H1 (cell line): ENCODE measurements at regions not wholly inside any gene's neighbourhood (a gene's known extent, or its start where the extent isn't known, plus 50 kb on each side); places are given as distances from the start of the nearest gene placed in this dataset.

Source experiments
- CTCF ChIA-PET: fragments of 300-600 bp; sonication (Branson Sonifier 250); formaldehyde crosslinking; loops from one replicate; lab custom pipeline; 2021; ENCODE audit not compliant: partially characterized antibody; lab: Charles Lee
- POLR2A ChIA-PET: fragments of 300-600 bp; sonication (Branson Sonifier 250); formaldehyde crosslinking; loops from one replicate; lab custom pipeline; 2021; ENCODE audit warnings: inconsistent platforms; ENCODE audit not compliant: partially characterized antibody; lab: Charles Lee
- DNase-seq, 2 experiments: peaks; one replicate each; pipeline versions ENCODE4 v3.0.0 to v3.0.0-alpha.2; 2010 to 2022; ENCODE audit warnings: low spot score in 2 of 2, low read depth in 1 of 2, mixed read lengths in 1 of 2
- FAIRE-seq: peaks from 2 replicates; lab custom pipeline; 2011; peaks lifted over from hg19 to GRCh38; lab: Jason Lieb, UNC
- H2AFZ ChIP-seq: 2 replicates; pipeline ENCODE4 v1.8.1; 2012; ENCODE audit warnings: low read length, inconsistent platforms
- H2AK5ac ChIP-seq: 2 replicates; pipeline ENCODE4 v1.6.1; 2013; ENCODE audit warnings: low read depth, low read length
- H2BK120ac ChIP-seq: replicated peaks from 2 replicates; pipeline ENCODE3; 2013; ENCODE audit warnings: low read depth, low read length, inconsistent platforms
- H2BK12ac ChIP-seq: 2 replicates; pipeline ENCODE4 v1.6.1; 2013; ENCODE audit warnings: low read depth, low read length
- H2BK15ac ChIP-seq: 2 replicates; pipeline ENCODE4 v1.6.1; 2013; ENCODE audit warnings: low read length
- H2BK20ac ChIP-seq: 2 replicates; pipeline ENCODE4 v1.6.1; 2013; ENCODE audit warnings: low read length
- H2BK5ac ChIP-seq: 2 replicates; pipeline ENCODE4 v1.6.1; 2013; ENCODE audit warnings: low read depth, low read length
- H3K14ac ChIP-seq: 2 replicates; pipeline ENCODE4 v1.6.1; 2013; ENCODE audit warnings: inconsistent platforms; ENCODE audit not compliant: insufficient read length
- H3K18ac ChIP-seq: 2 replicates; pipeline ENCODE4 v1.6.1; 2013; ENCODE audit warnings: low read length; ENCODE audit errors: extremely low read depth
- H3K23ac ChIP-seq: 2 replicates; pipeline ENCODE4 v1.6.1; 2013; ENCODE audit warnings: inconsistent platforms; ENCODE audit not compliant: insufficient read length
- H3K23me2 ChIP-seq: 2 replicates; pipeline ENCODE4 v1.6.1; 2013; ENCODE audit warnings: low read depth, low read length
- H3K27ac ChIP-seq: 2 replicates; pipeline ENCODE4 v1.6.1; 2011; ENCODE audit warnings: low read depth, low read length, inconsistent platforms
- H3K27me3 ChIP-seq, 4 experiments: replicated peaks in 1 of 4; 1 replicate in 1 of 4; 2 replicates in 3 of 4; pipeline versions ENCODE4 v1.6.1 to v1.8.1; 2011 to 2013; ENCODE audit warnings: low read length in 3 of 4, mild to moderate bottlenecking in 3 of 4, inconsistent platforms in 2 of 4, mixed read lengths in 2 of 4, moderate library complexity in 1 of 4; ENCODE audit not compliant: control insufficient read depth in 3 of 4, insufficient read depth in 3 of 4; ENCODE audit errors: extremely low read depth in 1 of 4
- H3K36me3 ChIP-seq, 4 experiments: 2 replicates each; pipeline versions ENCODE4 v1.6.1 to v1.8.1; 2011 to 2013; ENCODE audit warnings: mild to moderate bottlenecking in 4 of 4, low read length in 3 of 4, moderate library complexity in 2 of 4, control low read depth in 1 of 4, inconsistent platforms in 1 of 4; ENCODE audit not compliant: insufficient read depth in 4 of 4, control insufficient read depth in 2 of 4
- H3K4ac ChIP-seq: replicated peaks from 2 replicates; pipeline ENCODE3; 2013; ENCODE audit warnings: low read length, low read depth, mixed read lengths, inconsistent platforms; ENCODE audit not compliant: insufficient read length
- H3K4me1 ChIP-seq, 4 experiments: replicated peaks in 1 of 4; 1 replicate in 1 of 4; 2 replicates in 3 of 4; pipeline versions ENCODE4 v1.6.1 to v1.8.1; 2011 to 2013; ENCODE audit warnings: low read length in 3 of 4, inconsistent platforms in 2 of 4, mixed read lengths in 1 of 4; ENCODE audit not compliant: insufficient read depth in 4 of 4, control insufficient read depth in 3 of 4
- H3K4me2 ChIP-seq, 2 experiments: 2 replicates each; pipeline versions ENCODE4 v1.6.1 to v1.8.1; 2011 to 2013; ENCODE audit warnings: low read depth in 2 of 2, low read length in 2 of 2, control low read depth in 1 of 2, inconsistent platforms in 1 of 2, mild to moderate bottlenecking in 1 of 2; ENCODE audit not compliant: insufficient read depth in 1 of 2
- H3K4me3 ChIP-seq, 4 experiments: fragments of 200-600, 300-600 bp in 1 of 4; sonication (generic), shearing (Covaris generic), sonication (Bioruptor Twin) in 1 of 4; 2 replicates each; pipeline versions ENCODE4 v1.5.1 to v1.8.1; 2011 to 2016; ENCODE audit warnings: low read length in 4 of 4, low read depth in 3 of 4, control low read depth in 2 of 4, inconsistent platforms in 2 of 4, mild to moderate bottlenecking in 2 of 4, mixed read lengths in 1 of 4, moderate library complexity in 1 of 4; ENCODE audit not compliant: insufficient read depth in 2 of 4; ENCODE audit errors: extremely low read depth in 1 of 4
- H3K56ac ChIP-seq: replicated peaks from 2 replicates; pipeline ENCODE3; 2013; ENCODE audit warnings: low read depth, mild to moderate bottlenecking, mixed read lengths, low read length, inconsistent platforms; ENCODE audit not compliant: insufficient read length
- H3K79me1 ChIP-seq: 2 replicates; pipeline ENCODE4 v1.6.1; 2013; ENCODE audit warnings: low read depth, low read length, control low read depth
- H3K79me2 ChIP-seq, 2 experiments: 2 replicates each; pipeline versions ENCODE4 v1.6.1 to v1.8.1; 2012 to 2013; ENCODE audit warnings: low read length in 2 of 2, mild to moderate bottlenecking in 2 of 2, inconsistent platforms in 1 of 2; ENCODE audit not compliant: insufficient read depth in 2 of 2, control insufficient read depth in 1 of 2
- H3K9ac ChIP-seq, 4 experiments: replicated peaks in 1 of 4; 1 replicate in 1 of 4; 2 replicates in 3 of 4; pipeline versions ENCODE4 v1.6.1 to v1.8.1; 2011 to 2013; ENCODE audit warnings: low read depth in 3 of 4, low read length in 3 of 4, control low read depth in 2 of 4, mild to moderate bottlenecking in 2 of 4, moderate library complexity in 2 of 4, inconsistent platforms in 1 of 4; ENCODE audit errors: extremely low read depth in 1 of 4
- H3K9me3 ChIP-seq, 2 experiments: 2 replicates each; pipeline versions ENCODE4 v1.6.1 to v1.8.1; 2012 to 2013; ENCODE audit warnings: mild to moderate bottlenecking in 2 of 2, moderate library complexity in 2 of 2, control low read depth in 1 of 2, inconsistent platforms in 1 of 2, low read depth in 1 of 2, low read length in 1 of 2, mixed read lengths in 1 of 2; ENCODE audit not compliant: insufficient read depth in 2 of 2
- H4K20me1 ChIP-seq, 2 experiments: replicated peaks in 1 of 2; 2 replicates each; pipeline versions ENCODE3 to v1.8.1; 2011 to 2013; ENCODE audit warnings: inconsistent platforms in 2 of 2, low read length in 2 of 2, mild to moderate bottlenecking in 1 of 2; ENCODE audit not compliant: insufficient read depth in 2 of 2, control insufficient read depth in 1 of 2
- H4K5ac ChIP-seq: 2 replicates; pipeline ENCODE4 v1.6.1; 2013; ENCODE audit warnings: low read length, low read depth, mixed read lengths, inconsistent platforms; ENCODE audit not compliant: insufficient read length
- H4K8ac ChIP-seq: 2 replicates; pipeline ENCODE4 v1.8.0; 2013; ENCODE audit warnings: mild to moderate bottlenecking, moderate library complexity, low read length, inconsistent platforms; ENCODE audit not compliant: insufficient read depth; ENCODE audit errors: extremely low read depth
- H4K91ac ChIP-seq: replicated peaks from 2 replicates; pipeline ENCODE3; 2013; ENCODE audit warnings: low read length, mixed read lengths, inconsistent platforms; ENCODE audit not compliant: insufficient read length
- BACH1 ChIP-seq: IDR thresholded peaks from 2 replicates; pipeline ENCODE4 v1.6.1; 2012; ENCODE audit warnings: low read length, improper control_type of control experiment
- CBX5 ChIP-seq: fragments of 300-800, 300-1000 bp; sonication (generic); IDR thresholded peaks from 2 replicates; pipeline ENCODE4 v1.7.1; 2016; ENCODE audit warnings: antibody characterized with exemption, low read length, low read depth
- CEBPB ChIP-seq: IDR thresholded peaks from 2 replicates; pipeline ENCODE4 v1.6.1; 2012; ENCODE audit warnings: low read depth, low read length
- EP300 ChIP-seq, 2 experiments: IDR thresholded peaks; 1 replicate in 1 of 2; 2 replicates in 1 of 2; pipeline ENCODE4 v1.6.1; 2011 to 2012; ENCODE audit warnings: low read depth in 2 of 2, low read length in 2 of 2, mild to moderate bottlenecking in 2 of 2, borderline replicate concordance in 1 of 2, inconsistent platforms in 1 of 2, moderate library complexity in 1 of 2
- GTF2F1 ChIP-seq: IDR thresholded peaks from 2 replicates; pipeline ENCODE4 v1.6.1; 2012; ENCODE audit warnings: low read depth, low read length, improper control_type of control experiment, borderline replicate concordance
- HDAC6 ChIP-seq: IDR thresholded peaks from one replicate; pipeline ENCODE4 v1.7.1; 2012; ENCODE audit warnings: low read depth, mild to moderate bottlenecking, inconsistent platforms, low read length, moderate library complexity
- JUN ChIP-seq: IDR thresholded peaks from 2 replicates; pipeline ENCODE4 v1.6.1; 2011; ENCODE audit warnings: low read depth, mild to moderate bottlenecking, improper control_type of control experiment, low read length
- NANOG ChIP-seq: IDR thresholded peaks from 2 replicates; pipeline ENCODE4 v1.6.1; 2011; ENCODE audit warnings: low read length, low read depth, mild to moderate bottlenecking, inconsistent platforms; ENCODE audit not compliant: insufficient read depth, poor library complexity, severe bottlenecking
- RFX5 ChIP-seq: IDR thresholded peaks from 2 replicates; pipeline ENCODE4 v1.6.1; 2011; ENCODE audit warnings: low read depth, low read length, improper control_type of control experiment, borderline replicate concordance
- RXRA ChIP-seq: IDR thresholded peaks from 2 replicates; pipeline ENCODE4 v1.6.1; 2011; ENCODE audit warnings: low read depth, mild to moderate bottlenecking, low read length, moderate library complexity; ENCODE audit not compliant: insufficient read depth
- SIN3A ChIP-seq, 2 experiments: IDR thresholded peaks in 1 of 2; conservative IDR thresholded peaks in 1 of 2; 2 replicates each; pipeline ENCODE4 v1.6.1; 2011 to 2012; ENCODE audit warnings: low read length in 2 of 2, improper control_type of control experiment in 1 of 2, low read depth in 1 of 2, mild to moderate bottlenecking in 1 of 2
- SP1 ChIP-seq: IDR thresholded peaks from 2 replicates; pipeline ENCODE4 v1.6.1; 2011; ENCODE audit warnings: low read depth, low read length
- TAF1 ChIP-seq: IDR thresholded peaks from 2 replicates; pipeline ENCODE4 v1.6.1; 2011; ENCODE audit warnings: mild to moderate bottlenecking, low read depth, low read length
- TBP ChIP-seq: IDR thresholded peaks from 2 replicates; pipeline ENCODE4 v1.6.1; 2011; ENCODE audit warnings: low read depth, low read length, improper control_type of control experiment
- YY1 ChIP-seq: IDR thresholded peaks from 2 replicates; pipeline ENCODE4 v1.6.1; 2011; ENCODE audit warnings: low read depth, mild to moderate bottlenecking, low read length
- ZNF274 ChIP-seq: IDR thresholded peaks from 2 replicates; pipeline ENCODE4 v1.7.0; 2012; ENCODE audit warnings: low read length, borderline replicate concordance; ENCODE audit errors: extremely low read depth
- WGBS, 2 experiments: shearing (Covaris generic) in 1 of 2; methylation state at CpG; one replicate each; pipeline versions ENCODE4 v1.1.6 to v1.1.7; 2013 to 2015; ENCODE audit warnings: low lambda C conversion rate in 2 of 2, mixed read lengths in 2 of 2, inconsistent platforms in 1 of 2, low coverage in 1 of 2, missing lambda C conversion rate in 1 of 2; ENCODE audit not compliant: insufficient replicate concordance in 2 of 2, insufficient coverage in 1 of 2, insufficient read length in 1 of 2; ENCODE audit errors: extremely low coverage in 1 of 2, missing lambda C conversion rate in 1 of 2; 5-methylcytosine and 5-hydroxymethylcytosine counted together

- Histone ChIP-seq H4K8ac (no peak overlapping the region), H3K79me2 (no peaks in the 10 kb centered on the region), H3K27ac (no peak overlapping the region), H2BK12ac (no peak overlapping the region), H3K56ac (no peak overlapping the region), H2BK15ac (no peak overlapping the region), H3K36me3 (no peaks in the 10 kb centered on the region), H3K9ac (no peak overlapping the region), H4K20me1 (no peaks in the 10 kb centered on the region), H4K91ac (no peak overlapping the region), H3K4me1 (no peaks in the 10 kb centered on the region), H2AK5ac (no peak overlapping the region), H3K4me3 (no peak overlapping the region), H3K9me3 (no peaks in the 10 kb centered on the region), H3K27me3 (no peaks in the 10 kb centered on the region; a peak in 1 of 7 replicates), H3K18ac (no peak overlapping the region), H3K79me1 (no peaks in the 10 kb centered on the region), H3K4ac (no peak overlapping the region), H3K23ac (no peak overlapping the region), H2AFZ (peak overlapping the region; percentile 79; the same call in 1 of the 2 replicates), H3K4me2 (no peak overlapping the region), H2BK20ac (no peak overlapping the region), H3K14ac (no peak overlapping the region), H3K23me2 (no peaks in the 10 kb centered on the region), H2BK5ac (no peak overlapping the region), H2BK120ac (no peak overlapping the region), H4K5ac (no peak overlapping the region)
- 92% methylated on average over 2 of the region's 2 CpGs; no CpG with 5 or more reads in 1 of the 2 experiments for WGBS, 2 experiments
- DNase-seq (no peak), FAIRE-seq (no peak)
- POLR2A ChIA-PET: no interaction called here
- CTCF ChIA-PET: interaction anchor here (0.8 to 1.4 kb wide), 3 partner anchors 33 to 63 kb away, joined by 3 read pairs; no protein-coding TSS in a partner anchor
- TF ChIP-seq CEBPB (no peak), EP300 (IDR thresholded peaks at IDR 0.05; ENCODE audit: borderline replicate concordance in 1 of 2, low read depth in 2 of 2, low read length in 2 of 2) (no peak), NANOG (no peak), SP1 (no peak), SIN3A (conservative IDR thresholded peaks at IDR 0.05 in 1 of 2, IDR thresholded peaks at IDR 0.05 in 1 of 2; ENCODE audit: low read depth in 1 of 2, low read length in 2 of 2) (no peak), JUN (no peak), BACH1 (no peak), GTF2F1 (no peak), RFX5 (no peak), TBP (no peak), ZNF274 (no peak), TAF1 (no peak), YY1 (no peak), HDAC6 (no peak), CBX5 (no peak), RXRA (no peak)
Measured at GRCh38 chr1:62941780-62942179, 157.8 kb downstream of the ATG4C start.
